K562 (cell line): ENCODE measurements at regions not wholly inside any gene's neighbourhood (a gene's known extent, or its start where the extent isn't known, plus 50 kb on each side); places are given as distances from the start of the nearest gene placed in this dataset.
A peak's percentile ranks its signal among the peaks of the same experiment; 100 is the strongest.

Experiments used
- ATAC-seq: fragments of 200-7000 bp; cut with Tn5 transposase; 3 replicates; pipeline ENCODE4 v1.9.1; 2020; ENCODE audit warnings: moderate library complexity
- BruUV-seq: library from RNA; stranded (reverse); fragments of 400-500 nt; replicated peaks from 2 replicates; lab custom pipeline; 2021; lab: Mats Ljungman, UMichigan
- CTCF ChIA-PET: fragments of 300-600 bp; formaldehyde crosslinking; extraction: SDS; loops from one replicate; lab custom pipeline; 2021; ENCODE audit warnings: low intra/inter-chr PET ratio; lab: Yijun Ruan, JAX
- POLR2A ChIA-PET: fragments of 300-600, 350-650 bp; sonication (Branson Sonifier 250); formaldehyde crosslinking; extraction: SDS; loops from one replicate; lab custom pipeline; 2021; ENCODE audit warnings: antibody characterized with exemption, inconsistent platforms; lab: Yijun Ruan, JAX
- DNase-seq, 4 experiments: peaks; one replicate each; pipeline versions ENCODE4 v3.0.0 to v3.0.0-alpha.2; 2011 to 2018; ENCODE audit warnings: low spot score in 3 of 4, mixed read lengths in 3 of 4; ENCODE audit errors: extremely low read depth in 1 of 4
- FAIRE-seq: peaks from 2 replicates; lab custom pipeline; 2011; peaks lifted over from hg19 to GRCh38; lab: Jason Lieb, UNC
- H2AFZ ChIP-seq: 2 replicates; pipeline ENCODE4 v1.6.0; 2011; ENCODE audit warnings: low read depth, low read length, control low read depth, inconsistent platforms
- H3K27ac ChIP-seq: fragments of 200-600 bp; 3 replicates; pipeline ENCODE4 v1.8.0; 2011; ENCODE audit warnings: low read depth, mild to moderate bottlenecking, control low read depth, inconsistent platforms, low read length, moderate library complexity, mixed read lengths; ENCODE audit errors: extremely low read depth
- H3K27me3 ChIP-seq, 2 experiments: fragments of 300-600 bp in 1 of 2; 2 replicates in 1 of 2; 3 replicates in 1 of 2; pipeline versions ENCODE4 v1.6.0 to v1.8.0; 2011; ENCODE audit warnings: inconsistent platforms in 2 of 2, low read length in 2 of 2, mild to moderate bottlenecking in 1 of 2, mixed read lengths in 1 of 2, moderate library complexity in 1 of 2; ENCODE audit not compliant: control insufficient read depth in 2 of 2, insufficient read depth in 2 of 2
- H3K36me3 ChIP-seq: fragments of 300-600 bp; 3 replicates; pipeline ENCODE4 v1.8.0; 2011; ENCODE audit warnings: mild to moderate bottlenecking, low read length, inconsistent platforms; ENCODE audit not compliant: control insufficient read depth, insufficient read depth
- H3K4me1 ChIP-seq, 2 experiments: fragments of 200-600 bp in 1 of 2; replicated peaks in 1 of 2; 2 replicates in 1 of 2; 3 replicates in 1 of 2; pipeline versions ENCODE4 v1.5.1 to v1.8.0; 2011; ENCODE audit warnings: inconsistent platforms in 2 of 2, low read length in 2 of 2, mild to moderate bottlenecking in 1 of 2, mixed read lengths in 1 of 2, moderate library complexity in 1 of 2; ENCODE audit not compliant: control insufficient read depth in 2 of 2, insufficient read depth in 2 of 2
- H3K4me2 ChIP-seq: 2 replicates; pipeline ENCODE4 v1.6.1; 2011; ENCODE audit warnings: low read length, control low read depth, inconsistent platforms, mixed read lengths; ENCODE audit not compliant: insufficient read depth
- H3K4me3 ChIP-seq: fragments of 200-600 bp; sonication (generic), shearing (Covaris generic); 2 replicates; pipeline ENCODE4 v1.5.1; 2016; ENCODE audit warnings: control low read depth, inconsistent platforms
- H3K79me2 ChIP-seq: fragments of 200-600 bp; 3 replicates; pipeline ENCODE4 v1.8.0; 2011; ENCODE audit warnings: low read length, inconsistent platforms; ENCODE audit not compliant: control insufficient read depth, insufficient read depth
- H3K9ac ChIP-seq, 2 experiments: 2 replicates each; pipeline versions ENCODE4 v1.6.0 to v1.6.1; 2011; ENCODE audit warnings: low read depth in 2 of 2, low read length in 2 of 2, control low read depth in 1 of 2, inconsistent platforms in 1 of 2, mild to moderate bottlenecking in 1 of 2, mixed read lengths in 1 of 2; ENCODE audit not compliant: insufficient read depth in 1 of 2
- H3K9me1 ChIP-seq: one replicate; pipeline ENCODE4 v1.6.0; 2011; ENCODE audit warnings: inconsistent platforms, mild to moderate bottlenecking, low read length, moderate library complexity; ENCODE audit not compliant: control insufficient read depth, insufficient read depth
- H3K9me3 ChIP-seq: replicated peaks from 2 replicates; pipeline ENCODE4 v1.5.1; 2011; ENCODE audit warnings: low read depth, low read length, inconsistent platforms; ENCODE audit not compliant: control insufficient read depth, insufficient read depth
- H4K20me1 ChIP-seq: replicated peaks from 2 replicates; pipeline ENCODE4 v1.6.1; 2011; ENCODE audit warnings: low read length, inconsistent platforms, mixed read lengths; ENCODE audit not compliant: control insufficient read depth, insufficient read depth
- ESRRA ChIP-seq: fragments of 450-650 bp; IDR thresholded peaks from 2 replicates; pipeline ENCODE4 v1.6.1; 2014; ENCODE audit warnings: low read depth, mild to moderate bottlenecking, moderate library complexity, borderline replicate concordance
- MXI1 ChIP-seq: IDR thresholded peaks from 2 replicates; pipeline ENCODE4 v1.6.1; 2011; ENCODE audit warnings: low read depth, mild to moderate bottlenecking, improper control_type of control experiment, low read length
- WGBS: fragments of 100-300 bp; shearing (Covaris generic); methylation state at CpG from one replicate; pipeline ENCODE4 v1.1.6; 2016; ENCODE audit warnings: low coverage, mixed read lengths; ENCODE audit not compliant: insufficient coverage; ENCODE audit errors: missing lambda C conversion rate; 5-methylcytosine and 5-hydroxymethylcytosine counted together
- in situ Hi-C: fragments of 300-500 bp; cut with MboI; formaldehyde crosslinking; loops from 4 replicates; pipeline ENCODE4 v1.15.0; 2018; ENCODE audit warnings: inconsistent platforms, mixed read lengths
- intact Hi-C: fragments of 100-400 bp; cut with micrococcal nuclease; formaldehyde crosslinking; loops from 2 replicates; pipeline ENCODE4 v1.14.2; 2022
- TF ChIP-seq, protein P1 (sequence below), 2 experiments: fragments of 450-650 bp; formaldehyde crosslinking in 1 of 2; IDR thresholded peaks; 2 replicates each; pipeline versions ENCODE4 v1.4.0 to v1.6.1; 2014 to 2020; ENCODE audit warnings: mild to moderate bottlenecking in 2 of 2, borderline replicate concordance in 1 of 2, low read depth in 1 of 2

DNA sequence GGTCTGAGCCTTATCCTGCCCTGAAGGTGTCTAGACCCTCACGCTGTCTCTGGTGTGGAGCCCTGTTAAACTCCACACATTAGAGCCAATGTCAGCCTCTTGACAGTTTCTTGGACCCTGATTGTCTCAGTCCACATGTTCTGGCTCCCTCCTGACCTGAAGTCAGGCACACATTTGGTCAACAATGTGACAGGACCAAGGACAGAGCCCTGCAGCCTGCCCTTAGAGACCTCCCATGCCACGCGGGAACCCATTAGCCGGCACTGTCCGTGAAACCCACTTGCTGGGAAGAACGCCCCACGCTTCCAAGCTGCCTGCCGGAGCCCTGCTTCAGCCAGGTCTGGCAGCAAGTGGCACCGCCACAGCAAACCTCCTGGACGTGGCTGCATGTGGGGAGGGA is 162.7 kb upstream of the LINGO1 start:
- 6% methylated on average over 10 of the region's 10 CpGs for WGBS
- BruUV-seq: no TSS peak
- peaks cover 4% of the 10 kb centered on the region; the same call in 1 of the 2 replicates for H4K20me1 ChIP-seq
- peaks cover 0 to 41% of the 10 kb centered on the region in 2 experiments; a peak in 3 of 5 replicates for H3K27me3 ChIP-seq
- H3K4me2 ChIP-seq: no peak overlapping the region
- H3K9me3 ChIP-seq: no peaks in the 10 kb centered on the region
- TF ChIP-seq ESRRA (no peak), MXI1 (no peak)
- TF ChIP-seq, protein P1, sequence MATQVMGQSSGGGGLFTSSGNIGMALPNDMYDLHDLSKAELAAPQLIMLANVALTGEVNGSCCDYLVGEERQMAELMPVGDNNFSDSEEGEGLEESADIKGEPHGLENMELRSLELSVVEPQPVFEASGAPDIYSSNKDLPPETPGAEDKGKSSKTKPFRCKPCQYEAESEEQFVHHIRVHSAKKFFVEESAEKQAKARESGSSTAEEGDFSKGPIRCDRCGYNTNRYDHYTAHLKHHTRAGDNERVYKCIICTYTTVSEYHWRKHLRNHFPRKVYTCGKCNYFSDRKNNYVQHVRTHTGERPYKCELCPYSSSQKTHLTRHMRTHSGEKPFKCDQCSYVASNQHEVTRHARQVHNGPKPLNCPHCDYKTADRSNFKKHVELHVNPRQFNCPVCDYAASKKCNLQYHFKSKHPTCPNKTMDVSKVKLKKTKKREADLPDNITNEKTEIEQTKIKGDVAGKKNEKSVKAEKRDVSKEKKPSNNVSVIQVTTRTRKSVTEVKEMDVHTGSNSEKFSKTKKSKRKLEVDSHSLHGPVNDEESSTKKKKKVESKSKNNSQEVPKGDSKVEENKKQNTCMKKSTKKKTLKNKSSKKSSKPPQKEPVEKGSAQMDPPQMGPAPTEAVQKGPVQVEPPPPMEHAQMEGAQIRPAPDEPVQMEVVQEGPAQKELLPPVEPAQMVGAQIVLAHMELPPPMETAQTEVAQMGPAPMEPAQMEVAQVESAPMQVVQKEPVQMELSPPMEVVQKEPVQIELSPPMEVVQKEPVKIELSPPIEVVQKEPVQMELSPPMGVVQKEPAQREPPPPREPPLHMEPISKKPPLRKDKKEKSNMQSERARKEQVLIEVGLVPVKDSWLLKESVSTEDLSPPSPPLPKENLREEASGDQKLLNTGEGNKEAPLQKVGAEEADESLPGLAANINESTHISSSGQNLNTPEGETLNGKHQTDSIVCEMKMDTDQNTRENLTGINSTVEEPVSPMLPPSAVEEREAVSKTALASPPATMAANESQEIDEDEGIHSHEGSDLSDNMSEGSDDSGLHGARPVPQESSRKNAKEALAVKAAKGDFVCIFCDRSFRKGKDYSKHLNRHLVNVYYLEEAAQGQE (IDR thresholded peaks at IDR 0.05; ENCODE audit: borderline replicate concordance): peak; percentile 87
- TF ChIP-seq, protein P1 (CRISPR knock-in tag; IDR thresholded peaks at IDR 0.05; ENCODE audit: low read depth): no peak
- in situ Hi-C loops (no loop called here), intact Hi-C loops (no loop called here)
- H3K9me1 ChIP-seq: no peaks in the 10 kb centered on the region
- no peaks in the 10 kb centered on the region for H3K79me2 ChIP-seq
- no peaks in the 10 kb centered on the region for H3K36me3 ChIP-seq
- H3K27ac ChIP-seq: no peak overlapping the region
- POLR2A ChIA-PET: interaction anchor here (0.6 kb wide), 1 partner anchor 677 kb away, joined by 5 read pairs; no protein-coding TSS in a partner anchor
- peak; percentile 11 for FAIRE-seq
- H3K4me3 ChIP-seq: no peak overlapping the region
- no peak overlapping the region for H2AFZ ChIP-seq
- DNase-seq: no peak
- H3K4me1 ChIP-seq: peaks cover 0 to 19% of the 10 kb centered on the region in 2 experiments; a peak in 2 of 5 replicates
- CTCF ChIA-PET: no interaction called here
- H3K9ac ChIP-seq: peak overlapping the region in 1 of 2 experiments; percentile 66; a peak in 1 of 4 replicates
- no peak for ATAC-seq
